HepG2 (cell line): ENCODE measurements at regions not wholly inside any gene's neighbourhood (a gene's known extent, or its start where the extent isn't known, plus 50 kb on each side); places are given as distances from the start of the nearest gene placed in this dataset.

ENCODE experiments used
- ATAC-seq: fragments of 200-7000 bp; cut with Tn5 transposase; 3 replicates; pipeline ENCODE4 v1.9.1; 2020; ENCODE audit warnings: mild to moderate bottlenecking, moderate library complexity
- BruUV-seq: library from RNA; stranded (reverse); fragments of 400-500 nt; replicated peaks from 2 replicates; lab custom pipeline; 2021; lab: Mats Ljungman, UMichigan
- CTCF ChIA-PET: fragments of 300-600 bp; formaldehyde crosslinking; extraction: SDS; loops from one replicate; lab custom pipeline; 2021; ENCODE audit warnings: low total read pairs, inconsistent platforms, low intra/inter-chr PET ratio; lab: Yijun Ruan, JAX
- POLR2A ChIA-PET: fragments of 350-600 bp; sonication (Branson Sonifier 250); formaldehyde crosslinking; loops from one replicate; lab custom pipeline; 2020; ENCODE audit warnings: antibody characterized with exemption, inconsistent platforms; lab: Yijun Ruan, JAX
- DNase-seq: peaks from one replicate; pipeline ENCODE4 v3.0.0-alpha.2; 2015; ENCODE audit warnings: low spot score
- FAIRE-seq: peaks from 3 replicates; lab custom pipeline; 2011; peaks lifted over from hg19 to GRCh38; lab: Jason Lieb, UNC
- H2AFZ ChIP-seq: one replicate; pipeline ENCODE4 v1.6.1; 2011; ENCODE audit warnings: low read length, inconsistent platforms
- H3K27ac ChIP-seq: fragments of 300-600 bp; 3 replicates; pipeline ENCODE4 v1.8.0; 2011; ENCODE audit warnings: mixed run types, mild to moderate bottlenecking, mixed read lengths, low read length, inconsistent platforms; ENCODE audit not compliant: insufficient read depth; ENCODE audit errors: extremely low read length
- H3K27me3 ChIP-seq, 2 experiments: fragments of 200-600 bp in 1 of 2; 2 replicates in 1 of 2; 3 replicates in 1 of 2; pipeline versions ENCODE4 v1.6.0 to v1.8.0; 2011; ENCODE audit warnings: low read length in 2 of 2, mild to moderate bottlenecking in 2 of 2, moderate library complexity in 2 of 2, inconsistent platforms in 1 of 2; ENCODE audit not compliant: insufficient read depth in 2 of 2, control insufficient read depth in 1 of 2
- H3K36me3 ChIP-seq, 2 experiments: fragments of 200-600 bp in 1 of 2; replicated peaks in 1 of 2; 2 replicates in 1 of 2; 3 replicates in 1 of 2; pipeline versions ENCODE4 v1.5.1 to v1.8.0; 2011; ENCODE audit warnings: low read length in 2 of 2, inconsistent platforms in 1 of 2; ENCODE audit not compliant: insufficient read depth in 2 of 2, control insufficient read depth in 1 of 2
- H3K4me1 ChIP-seq: 2 replicates; pipeline ENCODE4 v1.5.1; 2012; ENCODE audit warnings: low read length, inconsistent platforms; ENCODE audit not compliant: insufficient read depth
- H3K4me2 ChIP-seq: 2 replicates; pipeline ENCODE4 v1.6.0; 2011; ENCODE audit warnings: low read depth, low read length, inconsistent platforms
- H3K4me3 ChIP-seq, 3 experiments: fragments of 200-600 bp in 1 of 3; sonication (generic), shearing (Covaris generic) in 1 of 3; replicated peaks in 1 of 3; 2 replicates each; pipeline ENCODE4 v1.5.1; 2011 to 2016; ENCODE audit warnings: low read length in 3 of 3, inconsistent platforms in 2 of 3, low read depth in 2 of 3, mild to moderate bottlenecking in 2 of 3, control low read depth in 1 of 3, mixed read lengths in 1 of 3; ENCODE audit not compliant: insufficient read depth in 1 of 3
- H3K79me2 ChIP-seq: one replicate; pipeline ENCODE4 v1.6.1; 2011; ENCODE audit warnings: low read length, inconsistent platforms; ENCODE audit not compliant: insufficient read depth
- H3K9ac ChIP-seq: 2 replicates; pipeline ENCODE4 v1.6.0; 2011; ENCODE audit warnings: mild to moderate bottlenecking, low read depth, low read length, inconsistent platforms; ENCODE audit not compliant: insufficient read depth
- H3K9me3 ChIP-seq: 2 replicates; pipeline ENCODE4 v1.5.1; 2012; ENCODE audit warnings: mild to moderate bottlenecking, low read length
- H4K20me1 ChIP-seq: 2 replicates; pipeline ENCODE4 v1.6.0; 2011; ENCODE audit warnings: inconsistent platforms, mild to moderate bottlenecking, low read length, moderate library complexity; ENCODE audit not compliant: insufficient read depth
- MAFF ChIP-seq: IDR thresholded peaks from 2 replicates; pipeline ENCODE4 v1.6.1; 2011; ENCODE audit warnings: low read depth, low read length, improper control_type of control experiment
- MAFK ChIP-seq, 2 experiments: IDR thresholded peaks in 1 of 2; conservative IDR thresholded peaks in 1 of 2; 2 replicates each; pipeline ENCODE4 v1.6.1; 2011; ENCODE audit warnings: improper control_type of control experiment in 2 of 2, low read length in 2 of 2
- SP4 ChIP-seq: sonication (generic); formaldehyde crosslinking; IDR thresholded peaks from 2 replicates; pipeline ENCODE4 v1.8.1; 2023; ENCODE audit warnings: mild to moderate bottlenecking, missing genetic modification reagents
- TFDP1 ChIP-seq: IDR thresholded peaks from 2 replicates; pipeline ENCODE4 v1.6.1; 2016; ENCODE audit warnings: missing compliant biosample characterization, missing genetic modification reagents, borderline replicate concordance
- ZNF589 ChIP-seq: sonication (generic); formaldehyde crosslinking; conservative IDR thresholded peaks from 2 replicates; pipeline ENCODE4 v1.8.0; 2022; ENCODE audit warnings: mild to moderate bottlenecking, moderate library complexity, missing genetic modification reagents
- WGBS: methylation state at CpG from one replicate; pipeline ENCODE4 v1.1.6; 2017; ENCODE audit warnings: low lambda C conversion rate; 5-methylcytosine and 5-hydroxymethylcytosine counted together
- in situ Hi-C: cut with HindIII; loops from 2 replicates; pipeline ENCODE4 v1.10.0; 2017; ENCODE audit warnings: low pct_unique_long_range_greater_than_20kb; ENCODE audit not compliant: extremely low pct_ligation_motif_present
- intact Hi-C: fragments of 100-400 bp; cut with micrococcal nuclease; formaldehyde crosslinking; loops from one replicate; pipeline ENCODE4 v1.10.0; 2022; ENCODE audit not compliant: unreplicated experiment

DNA sequence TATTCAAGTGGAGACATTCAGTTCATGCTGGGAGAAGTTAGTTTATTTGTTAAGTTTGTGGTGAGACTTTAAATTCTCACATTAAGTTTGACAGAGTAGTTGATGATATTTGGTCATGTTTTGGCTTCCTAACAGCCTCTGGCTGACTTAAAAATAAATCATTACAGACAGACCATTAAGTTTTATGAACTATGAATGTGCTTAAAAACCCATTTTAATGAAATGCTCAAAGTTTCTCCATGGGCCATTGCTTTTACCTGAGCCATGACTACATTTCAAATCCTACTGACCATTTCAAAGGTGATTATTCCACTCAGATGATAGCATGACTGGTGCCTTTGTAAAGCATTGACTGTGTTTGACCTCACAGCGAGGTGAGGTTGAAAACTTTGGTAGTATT lies 192.7 kb downstream of the LRRC70 start:
- TF ChIP-seq TFDP1 (CRISPR knock-in tag) (no peak), SP4 (no peak)
- H3K36me3 ChIP-seq = no peaks in the 10 kb centered on the region
- ChIA-PET CTCF (no interaction called here), POLR2A (no interaction called here)
- H3K27ac ChIP-seq = no peak overlapping the region
- no peaks in the 10 kb centered on the region for H3K9me3 ChIP-seq
- in situ Hi-C loops = loop anchor here (10.0 kb wide), 1 partner anchor 107 kb away; no protein-coding TSS in a partner anchor
- no peak overlapping the region for H3K9ac ChIP-seq
- no peaks in the 10 kb centered on the region for H3K27me3 ChIP-seq
- no peak overlapping the region for H3K4me3 ChIP-seq
- no peak for ATAC-seq
- no TSS peak for BruUV-seq
- H3K4me2 ChIP-seq = no peak overlapping the region
- intact Hi-C loops = loop anchor here (10.0 kb wide), 1 partner anchor 237 kb away; no protein-coding TSS in a partner anchor
- H2AFZ ChIP-seq = no peak overlapping the region
- FAIRE-seq = no peak
- H3K79me2 ChIP-seq = no peaks in the 10 kb centered on the region
- no peaks in the 10 kb centered on the region for H4K20me1 ChIP-seq
- no peak for DNase-seq
- 0% methylated on average over 1 of the region's 1 CpG for WGBS
- no peaks in the 10 kb centered on the region for H3K4me1 ChIP-seq

GRCh38 chr5:62767650-62768049 lies 189.0 kb downstream of the LRRC70 start:
- WGBS = 6% methylated on average over 1 of the region's 1 CpG
- FAIRE-seq (no peak), DNase-seq (no peak), ATAC-seq (no peak)
- H3K4me1 ChIP-seq = no peaks in the 10 kb centered on the region
- intact Hi-C loops = no loop called here
- no peaks in the 10 kb centered on the region for H3K27me3 ChIP-seq
- no peak overlapping the region for H3K4me2 ChIP-seq
- no TSS peak for BruUV-seq
- POLR2A ChIA-PET = no interaction called here
- TF ChIP-seq MAFF = peak; percentile 96
- peak; percentile 89 to 97 for TF ChIP-seq MAFK (conservative IDR thresholded peaks at IDR 0.05 in 1 of 2, IDR thresholded peaks at IDR 0.05 in 1 of 2; ENCODE audit: low read length in 2 of 2)
- no peak for TF ChIP-seq ZNF589
- TF ChIP-seq, all 625 proteins: peak for 2
- Histone ChIP-seq H3K9me3 (no peaks in the 10 kb centered on the region), H3K4me3 (no peak overlapping the region), H3K36me3 (no peaks in the 10 kb centered on the region), H3K9ac (no peak overlapping the region), H3K79me2 (no peaks in the 10 kb centered on the region), H3K27ac (no peak overlapping the region), H4K20me1 (no peaks in the 10 kb centered on the region), H2AFZ (no peak overlapping the region)
- in situ Hi-C loops = no loop called here
- CTCF ChIA-PET = no interaction called here
